CD4-positive, alpha-beta T cell treated with Interferon alpha-2 for 1 hour (primary cell): ENCODE measurements at regions not wholly inside any gene's neighbourhood (a gene's known extent, or its start where the extent isn't known, plus 50 kb on each side); places are given as distances from the start of the nearest gene placed in this dataset.
"Not testable (repeated sequence)": the region's sequence is repeated elsewhere in the genome, so short reads cannot be mapped to it uniquely, and the experiment has no call there.

Experiments used
- DNase-seq, 2 donors: peaks; one replicate each; pipeline ENCODE4 v3.0.0-alpha.2; 2020 to 2022

- no peak for DNase-seq
Observed at GRCh38 chr3:177758126-177758525, 560.8 kb upstream of the TBL1XR1 start.

- DNase-seq, result no peak
Observed at GRCh38 chr3:177760803-177761202, 563.5 kb upstream of the TBL1XR1 start.

GRCh38 chr3:177764377-177764912 is 567.2 kb upstream of the TBL1XR1 start:
- no peak for DNase-seq

GRCh38 chr3:177764933-177765332 is 567.7 kb upstream of the TBL1XR1 start:
- no peak for DNase-seq

GRCh38 chr3:177770383-177771230 is 573.3 kb upstream of the TBL1XR1 start:
- no peak for DNase-seq

GRCh38 chr3:177771780-177772179 is 574.5 kb upstream of the TBL1XR1 start:
- DNase-seq, result no peak

GRCh38 chr3:177772908-177773557 is 575.8 kb upstream of the TBL1XR1 start:
- no peak for DNase-seq

GRCh38 chr3:177773717-177774116 is 576.4 kb upstream of the TBL1XR1 start:
- DNase-seq, result no peak

- no peak for DNase-seq
Observed at GRCh38 chr3:177776661-177777101, 579.4 kb upstream of the TBL1XR1 start.

- peak; percentile 22 to 43 for DNase-seq
Observed at GRCh38 chr3:177777699-177778098, 580.4 kb upstream of the TBL1XR1 start.

- peak in 1 of 2 donors; percentile 48 for DNase-seq
Observed at GRCh38 chr3:177778633-177779032, 581.4 kb upstream of the TBL1XR1 start.

- no peak for DNase-seq
Observed at GRCh38 chr3:177781686-177782161, 584.4 kb upstream of the TBL1XR1 start.

- DNase-seq, result no peak
Observed at GRCh38 chr3:177783338-177783737, 586.1 kb upstream of the TBL1XR1 start.

GRCh38 chr3:177783767-177784166 is 586.5 kb upstream of the TBL1XR1 start:
- DNase-seq, result no peak

GRCh38 chr3:177787279-177788041 is 590.2 kb upstream of the TBL1XR1 start:
- DNase-seq, result peak in 1 of 2 donors; percentile 17

GRCh38 chr3:177789500-177789899 is 592.2 kb upstream of the TBL1XR1 start:
- no peak for DNase-seq

- DNase-seq, result no peak
Observed at GRCh38 chr3:177792311-177793030, 595.2 kb upstream of the TBL1XR1 start.

GRCh38 chr3:177793451-177793850 is 596.2 kb upstream of the TBL1XR1 start:
- no peak for DNase-seq

GRCh38 chr3:177795216-177795615 is 597.9 kb upstream of the TBL1XR1 start:
- no peak for DNase-seq

- DNase-seq, result no peak
Observed at GRCh38 chr3:177795859-177796258, 598.6 kb upstream of the TBL1XR1 start.

- DNase-seq, result not testable (repeated sequence)
Observed at GRCh38 chr3:177800147-177800546, 602.9 kb upstream of the TBL1XR1 start.

- no peak for DNase-seq
Observed at GRCh38 chr3:177800561-177800960, 603.3 kb upstream of the TBL1XR1 start.
